ENCODE measurements at regions not wholly inside any gene's neighbourhood (a gene's known extent, or its start where the extent isn't known, plus 50 kb on each side); places are given as distances from the start of the nearest gene placed in this dataset.

- TF ChIP-seq CTCF (IDR thresholded peaks at IDR 0.05; ENCODE audit: low read depth, low read length): no peak
- TF ChIP-seq EZH2phosphoT487 (IDR thresholded peaks at IDR 0.05; ENCODE audit: low read depth): no peak
Measured at GRCh38 chr20:39155971-39156370, 193.8 kb downstream of the DHX35 start.
